Spleen (tissue), 7 donors: ENCODE measurements at regions not wholly inside any gene's neighbourhood (a gene's known extent, or its start where the extent isn't known, plus 50 kb on each side); places are given as distances from the start of the nearest gene placed in this dataset.

Experiments used
- CTCF ChIP-seq, 11 experiments: fragments of 200-600 bp in 7 of 11; fragments of 450-650 bp in 4 of 11; sonication (generic) in 4 of 11; IDR thresholded peaks in 8 of 11; conservative IDR thresholded peaks in 3 of 11; 1 replicate in 7 of 11; 2 replicates in 4 of 11; pipeline versions ENCODE4 v1.4.0 to v1.8.0; 2016 to 2021; ENCODE audit warnings: antibody characterized with exemption in 11 of 11, inconsistent platforms in 4 of 11, mild to moderate bottlenecking in 1 of 11
- POLR2A ChIP-seq, 3 donors: fragments of 450-650 bp; IDR thresholded peaks; one replicate each; pipeline ENCODE4 v1.5.1; 2017; ENCODE audit warnings: antibody characterized with exemption in 3 of 3, mild to moderate bottlenecking in 1 of 3
- POLR2AphosphoS5 ChIP-seq, 3 donors: sonication (generic); formaldehyde crosslinking; IDR thresholded peaks; one replicate each; pipeline ENCODE4 v1.5.1; 2017; ENCODE audit warnings: antibody characterized with exemption in 3 of 3
- donor health status: DM: no; HTN: no; CAD: no; lungs with moderate emphysema.
- donor health status: DM: no; HTN: no; CAD: no.
- donor health status: DM: no; HTN: no; CAD: no.

GRCh38 chr14:30345511-30345910 lies 213.4 kb upstream of the G2E3 start:
- TF ChIP-seq CTCF (IDR thresholded peaks at IDR 0.05 in 8 of 11, conservative IDR thresholded peaks at IDR 0.05 in 3 of 11) (no peak), POLR2A (IDR thresholded peaks at IDR 0.05) (no peak), POLR2AphosphoS5 (IDR thresholded peaks at IDR 0.05) (no peak)
